ENCODE measurements at regions not wholly inside any gene's neighbourhood (a gene's known extent, or its start where the extent isn't known, plus 50 kb on each side); places are given as distances from the start of the nearest gene placed in this dataset.

GRCh38 chr4:59175617-59176016 is 2024.5 kb upstream of the ADGRL3 start:
- H3K4me1 ChIP-seq (ENCODE audit: low read depth): no peaks in the 10 kb centered on the region
- intact Hi-C loops (cut with DNase I, micrococcal nuclease): no loop called here
- no peak for ATAC-seq
- H3K4me3 ChIP-seq: no peak overlapping the region
- H3K9me3 ChIP-seq: peaks cover 9% of the 10 kb centered on the region
- no peak for TF ChIP-seq CTCF (IDR thresholded peaks at IDR 0.05)
- DNase-seq: no peak
- H3K36me3 ChIP-seq (ENCODE audit: low read depth): no peaks in the 10 kb centered on the region

GRCh38 chr4:59179372-59179771 is 2020.8 kb upstream of the ADGRL3 start:
- ATAC-seq (no peak), DNase-seq (no peak)
- H3K36me3 ChIP-seq (ENCODE audit: low read depth): no peaks in the 10 kb centered on the region
- H3K4me1 ChIP-seq (ENCODE audit: low read depth): no peaks in the 10 kb centered on the region
- H3K9me3 ChIP-seq: peaks cover 9% of the 10 kb centered on the region
- intact Hi-C loops (cut with DNase I, micrococcal nuclease): no loop called here
- no peak overlapping the region for H3K4me3 ChIP-seq
- TF ChIP-seq CTCF (IDR thresholded peaks at IDR 0.05): no peak

GRCh38 chr4:59180161-59180560 is 2020.0 kb upstream of the ADGRL3 start:
- ATAC-seq: no peak
- Histone ChIP-seq H3K9me3 (peaks cover 9% of the 10 kb centered on the region), H3K4me3 (no peak overlapping the region), H3K36me3 (ENCODE audit: low read depth) (no peaks in the 10 kb centered on the region), H3K4me1 (ENCODE audit: low read depth) (no peaks in the 10 kb centered on the region)
- no peak for DNase-seq
- intact Hi-C loops (cut with DNase I, micrococcal nuclease): no loop called here
- no peak for TF ChIP-seq CTCF (IDR thresholded peaks at IDR 0.05)

- no peak for DNase-seq
- Histone ChIP-seq H3K4me3 (no peak overlapping the region), H3K9me3 (peaks cover 9% of the 10 kb centered on the region), H3K36me3 (ENCODE audit: low read depth) (no peaks in the 10 kb centered on the region), H3K4me1 (ENCODE audit: low read depth) (no peaks in the 10 kb centered on the region)
- no peak for ATAC-seq
- no peak for TF ChIP-seq CTCF (IDR thresholded peaks at IDR 0.05)
- intact Hi-C loops (cut with DNase I, micrococcal nuclease): no loop called here
Observed at GRCh38 chr4:59180969-59181368, 2019.2 kb upstream of the ADGRL3 start.

GRCh38 chr4:59195839-59196238 is 2004.3 kb upstream of the ADGRL3 start:
- intact Hi-C loops (cut with DNase I, micrococcal nuclease): no loop called here
- no peak for DNase-seq
- no peak for TF ChIP-seq CTCF (IDR thresholded peaks at IDR 0.05)
- no peaks in the 10 kb centered on the region for H3K9me3 ChIP-seq
- no peaks in the 10 kb centered on the region for H3K4me1 ChIP-seq (ENCODE audit: low read depth)
- ATAC-seq: no peak
- no peaks in the 10 kb centered on the region for H3K36me3 ChIP-seq (ENCODE audit: low read depth)
- H3K4me3 ChIP-seq: no peak overlapping the region

GRCh38 chr4:59200992-59201391 is 1999.1 kb upstream of the ADGRL3 start:
- Histone ChIP-seq H3K4me1 (ENCODE audit: low read depth) (no peaks in the 10 kb centered on the region), H3K9me3 (peaks cover 4% of the 10 kb centered on the region), H3K36me3 (ENCODE audit: low read depth) (no peaks in the 10 kb centered on the region), H3K4me3 (no peak overlapping the region)
- DNase-seq (no peak), ATAC-seq (no peak)
- no peak for TF ChIP-seq CTCF (IDR thresholded peaks at IDR 0.05)
- intact Hi-C loops (cut with DNase I, micrococcal nuclease): no loop called here
